H1 (cell line): ENCODE measurements at regions not wholly inside any gene's neighbourhood (a gene's known extent, or its start where the extent isn't known, plus 50 kb on each side); places are given as distances from the start of the nearest gene placed in this dataset.

Experiments used
- CTCF ChIA-PET: fragments of 300-600 bp; sonication (Branson Sonifier 250); formaldehyde crosslinking; loops from one replicate; lab custom pipeline; 2021; ENCODE audit not compliant: partially characterized antibody; lab: Charles Lee
- POLR2A ChIA-PET: fragments of 300-600 bp; sonication (Branson Sonifier 250); formaldehyde crosslinking; loops from one replicate; lab custom pipeline; 2021; ENCODE audit warnings: inconsistent platforms; ENCODE audit not compliant: partially characterized antibody; lab: Charles Lee
- DNase-seq, 2 experiments: peaks; one replicate each; pipeline versions ENCODE4 v3.0.0 to v3.0.0-alpha.2; 2010 to 2022; ENCODE audit warnings: low spot score in 2 of 2, low read depth in 1 of 2, mixed read lengths in 1 of 2
- FAIRE-seq: peaks from 2 replicates; lab custom pipeline; 2011; peaks lifted over from hg19 to GRCh38; lab: Jason Lieb, UNC
- H2AFZ ChIP-seq: 2 replicates; pipeline ENCODE4 v1.8.1; 2012; ENCODE audit warnings: low read length, inconsistent platforms
- H2AK5ac ChIP-seq: 2 replicates; pipeline ENCODE4 v1.6.1; 2013; ENCODE audit warnings: low read depth, low read length
- H2BK120ac ChIP-seq: replicated peaks from 2 replicates; pipeline ENCODE3; 2013; ENCODE audit warnings: low read depth, low read length, inconsistent platforms
- H2BK12ac ChIP-seq: 2 replicates; pipeline ENCODE4 v1.6.1; 2013; ENCODE audit warnings: low read depth, low read length
- H2BK15ac ChIP-seq: 2 replicates; pipeline ENCODE4 v1.6.1; 2013; ENCODE audit warnings: low read length
- H2BK20ac ChIP-seq: 2 replicates; pipeline ENCODE4 v1.6.1; 2013; ENCODE audit warnings: low read length
- H2BK5ac ChIP-seq: 2 replicates; pipeline ENCODE4 v1.6.1; 2013; ENCODE audit warnings: low read depth, low read length
- H3K14ac ChIP-seq: 2 replicates; pipeline ENCODE4 v1.6.1; 2013; ENCODE audit warnings: inconsistent platforms; ENCODE audit not compliant: insufficient read length
- H3K18ac ChIP-seq: 2 replicates; pipeline ENCODE4 v1.6.1; 2013; ENCODE audit warnings: low read length; ENCODE audit errors: extremely low read depth
- H3K23ac ChIP-seq: 2 replicates; pipeline ENCODE4 v1.6.1; 2013; ENCODE audit warnings: inconsistent platforms; ENCODE audit not compliant: insufficient read length
- H3K23me2 ChIP-seq: 2 replicates; pipeline ENCODE4 v1.6.1; 2013; ENCODE audit warnings: low read depth, low read length
- H3K27ac ChIP-seq: 2 replicates; pipeline ENCODE4 v1.6.1; 2011; ENCODE audit warnings: low read depth, low read length, inconsistent platforms
- H3K27me3 ChIP-seq, 4 experiments: replicated peaks in 1 of 4; 1 replicate in 1 of 4; 2 replicates in 3 of 4; pipeline versions ENCODE4 v1.6.1 to v1.8.1; 2011 to 2013; ENCODE audit warnings: low read length in 3 of 4, mild to moderate bottlenecking in 3 of 4, inconsistent platforms in 2 of 4, mixed read lengths in 2 of 4, moderate library complexity in 1 of 4; ENCODE audit not compliant: control insufficient read depth in 3 of 4, insufficient read depth in 3 of 4; ENCODE audit errors: extremely low read depth in 1 of 4
- H3K36me3 ChIP-seq, 4 experiments: 2 replicates each; pipeline versions ENCODE4 v1.6.1 to v1.8.1; 2011 to 2013; ENCODE audit warnings: mild to moderate bottlenecking in 4 of 4, low read length in 3 of 4, moderate library complexity in 2 of 4, control low read depth in 1 of 4, inconsistent platforms in 1 of 4; ENCODE audit not compliant: insufficient read depth in 4 of 4, control insufficient read depth in 2 of 4
- H3K4ac ChIP-seq: replicated peaks from 2 replicates; pipeline ENCODE3; 2013; ENCODE audit warnings: low read length, low read depth, mixed read lengths, inconsistent platforms; ENCODE audit not compliant: insufficient read length
- H3K4me1 ChIP-seq, 4 experiments: replicated peaks in 1 of 4; 1 replicate in 1 of 4; 2 replicates in 3 of 4; pipeline versions ENCODE4 v1.6.1 to v1.8.1; 2011 to 2013; ENCODE audit warnings: low read length in 3 of 4, inconsistent platforms in 2 of 4, mixed read lengths in 1 of 4; ENCODE audit not compliant: insufficient read depth in 4 of 4, control insufficient read depth in 3 of 4
- H3K4me2 ChIP-seq, 2 experiments: 2 replicates each; pipeline versions ENCODE4 v1.6.1 to v1.8.1; 2011 to 2013; ENCODE audit warnings: low read depth in 2 of 2, low read length in 2 of 2, control low read depth in 1 of 2, inconsistent platforms in 1 of 2, mild to moderate bottlenecking in 1 of 2; ENCODE audit not compliant: insufficient read depth in 1 of 2
- H3K4me3 ChIP-seq, 4 experiments: fragments of 200-600, 300-600 bp in 1 of 4; sonication (generic), shearing (Covaris generic), sonication (Bioruptor Twin) in 1 of 4; 2 replicates each; pipeline versions ENCODE4 v1.5.1 to v1.8.1; 2011 to 2016; ENCODE audit warnings: low read length in 4 of 4, low read depth in 3 of 4, control low read depth in 2 of 4, inconsistent platforms in 2 of 4, mild to moderate bottlenecking in 2 of 4, mixed read lengths in 1 of 4, moderate library complexity in 1 of 4; ENCODE audit not compliant: insufficient read depth in 2 of 4; ENCODE audit errors: extremely low read depth in 1 of 4
- H3K56ac ChIP-seq: replicated peaks from 2 replicates; pipeline ENCODE3; 2013; ENCODE audit warnings: low read depth, mild to moderate bottlenecking, mixed read lengths, low read length, inconsistent platforms; ENCODE audit not compliant: insufficient read length
- H3K79me1 ChIP-seq: 2 replicates; pipeline ENCODE4 v1.6.1; 2013; ENCODE audit warnings: low read depth, low read length, control low read depth
- H3K79me2 ChIP-seq, 2 experiments: 2 replicates each; pipeline versions ENCODE4 v1.6.1 to v1.8.1; 2012 to 2013; ENCODE audit warnings: low read length in 2 of 2, mild to moderate bottlenecking in 2 of 2, inconsistent platforms in 1 of 2; ENCODE audit not compliant: insufficient read depth in 2 of 2, control insufficient read depth in 1 of 2
- H3K9ac ChIP-seq, 4 experiments: replicated peaks in 1 of 4; 1 replicate in 1 of 4; 2 replicates in 3 of 4; pipeline versions ENCODE4 v1.6.1 to v1.8.1; 2011 to 2013; ENCODE audit warnings: low read depth in 3 of 4, low read length in 3 of 4, control low read depth in 2 of 4, mild to moderate bottlenecking in 2 of 4, moderate library complexity in 2 of 4, inconsistent platforms in 1 of 4; ENCODE audit errors: extremely low read depth in 1 of 4
- H3K9me3 ChIP-seq, 2 experiments: 2 replicates each; pipeline versions ENCODE4 v1.6.1 to v1.8.1; 2012 to 2013; ENCODE audit warnings: mild to moderate bottlenecking in 2 of 2, moderate library complexity in 2 of 2, control low read depth in 1 of 2, inconsistent platforms in 1 of 2, low read depth in 1 of 2, low read length in 1 of 2, mixed read lengths in 1 of 2; ENCODE audit not compliant: insufficient read depth in 2 of 2
- H4K20me1 ChIP-seq, 2 experiments: replicated peaks in 1 of 2; 2 replicates each; pipeline versions ENCODE3 to v1.8.1; 2011 to 2013; ENCODE audit warnings: inconsistent platforms in 2 of 2, low read length in 2 of 2, mild to moderate bottlenecking in 1 of 2; ENCODE audit not compliant: insufficient read depth in 2 of 2, control insufficient read depth in 1 of 2
- H4K5ac ChIP-seq: 2 replicates; pipeline ENCODE4 v1.6.1; 2013; ENCODE audit warnings: low read length, low read depth, mixed read lengths, inconsistent platforms; ENCODE audit not compliant: insufficient read length
- H4K8ac ChIP-seq: 2 replicates; pipeline ENCODE4 v1.8.0; 2013; ENCODE audit warnings: mild to moderate bottlenecking, moderate library complexity, low read length, inconsistent platforms; ENCODE audit not compliant: insufficient read depth; ENCODE audit errors: extremely low read depth
- H4K91ac ChIP-seq: replicated peaks from 2 replicates; pipeline ENCODE3; 2013; ENCODE audit warnings: low read length, mixed read lengths, inconsistent platforms; ENCODE audit not compliant: insufficient read length
- ASH2L ChIP-seq: fragments of 200-600, 300-600 bp; sonication (generic); IDR thresholded peaks from one replicate; pipeline ENCODE4 v1.7.1; 2017; ENCODE audit warnings: low read length
- BACH1 ChIP-seq: IDR thresholded peaks from 2 replicates; pipeline ENCODE4 v1.6.1; 2012; ENCODE audit warnings: low read length, improper control_type of control experiment
- GTF2F1 ChIP-seq: IDR thresholded peaks from 2 replicates; pipeline ENCODE4 v1.6.1; 2012; ENCODE audit warnings: low read depth, low read length, improper control_type of control experiment, borderline replicate concordance
- HDAC6 ChIP-seq: IDR thresholded peaks from one replicate; pipeline ENCODE4 v1.7.1; 2012; ENCODE audit warnings: low read depth, mild to moderate bottlenecking, inconsistent platforms, low read length, moderate library complexity
- KDM4A ChIP-seq: IDR thresholded peaks from one replicate; pipeline ENCODE4 v1.7.1; 2012; ENCODE audit warnings: low read depth, mild to moderate bottlenecking, moderate library complexity, low read length, inconsistent platforms; ENCODE audit not compliant: severe bottlenecking
- NANOG ChIP-seq: IDR thresholded peaks from 2 replicates; pipeline ENCODE4 v1.6.1; 2011; ENCODE audit warnings: low read length, low read depth, mild to moderate bottlenecking, inconsistent platforms; ENCODE audit not compliant: insufficient read depth, poor library complexity, severe bottlenecking
- SIN3A ChIP-seq, 2 experiments: IDR thresholded peaks in 1 of 2; conservative IDR thresholded peaks in 1 of 2; 2 replicates each; pipeline ENCODE4 v1.6.1; 2011 to 2012; ENCODE audit warnings: low read length in 2 of 2, improper control_type of control experiment in 1 of 2, low read depth in 1 of 2, mild to moderate bottlenecking in 1 of 2
- SP2 ChIP-seq: IDR thresholded peaks from 2 replicates; pipeline ENCODE4 v1.6.1; 2012; ENCODE audit warnings: mild to moderate bottlenecking, low read length, inconsistent platforms
- WGBS, 2 experiments: shearing (Covaris generic) in 1 of 2; methylation state at CpG; one replicate each; pipeline versions ENCODE4 v1.1.6 to v1.1.7; 2013 to 2015; ENCODE audit warnings: low lambda C conversion rate in 2 of 2, mixed read lengths in 2 of 2, inconsistent platforms in 1 of 2, low coverage in 1 of 2, missing lambda C conversion rate in 1 of 2; ENCODE audit not compliant: insufficient replicate concordance in 2 of 2, insufficient coverage in 1 of 2, insufficient read length in 1 of 2; ENCODE audit errors: extremely low coverage in 1 of 2, missing lambda C conversion rate in 1 of 2; 5-methylcytosine and 5-hydroxymethylcytosine counted together
- TF ChIP-seq, protein P1 (sequence below), 3 experiments: IDR thresholded peaks; 1 replicate in 2 of 3; 2 replicates in 1 of 3; pipeline versions ENCODE4 v1.5.1 to v1.6.1; 2011; ENCODE audit warnings: low read length in 3 of 3, mild to moderate bottlenecking in 3 of 3, inconsistent platforms in 2 of 3, low read depth in 1 of 3, moderate library complexity in 1 of 3; ENCODE audit not compliant: insufficient read depth in 1 of 3; ENCODE audit errors: control extremely low read depth in 1 of 3

- H3K9ac ChIP-seq: no peak overlapping the region
- ChIA-PET CTCF (interaction anchor here (1.0 to 3.2 kb wide), 4 partner anchors 8 to 294 kb away, joined by 3 to 15 read pairs (median 4); no protein-coding TSS in a partner anchor), POLR2A (no interaction called here)
- no peak for DNase-seq
- H3K56ac ChIP-seq: no peak overlapping the region
- no peak overlapping the region for H3K18ac ChIP-seq
- H3K27me3 ChIP-seq: no peaks in the 10 kb centered on the region
- no peaks in the 10 kb centered on the region for H4K20me1 ChIP-seq
- no peaks in the 10 kb centered on the region for H3K9me3 ChIP-seq
- H2BK12ac ChIP-seq: no peak overlapping the region
- WGBS, 2 experiments: 90% methylated on average over 5 of the region's 5 CpGs; no CpG with 5 or more reads in 1 of the 2 experiments
- H4K91ac ChIP-seq: no peak overlapping the region
- FAIRE-seq: no peak
- no peak overlapping the region for H2BK15ac ChIP-seq
- H2BK5ac ChIP-seq: no peak overlapping the region
- no peak overlapping the region for H2AFZ ChIP-seq
- H4K8ac ChIP-seq: no peak overlapping the region
- no peak overlapping the region for H3K27ac ChIP-seq
- no peak overlapping the region for H2BK120ac ChIP-seq
- no peaks in the 10 kb centered on the region for H3K36me3 ChIP-seq
- H3K4me2 ChIP-seq: no peak overlapping the region
- H3K14ac ChIP-seq: no peak overlapping the region
- no peaks in the 10 kb centered on the region for H3K79me1 ChIP-seq
- H3K4ac ChIP-seq: no peak overlapping the region
- no peak overlapping the region for H2BK20ac ChIP-seq
- no peaks in the 10 kb centered on the region for H3K4me1 ChIP-seq
- H3K23me2 ChIP-seq: no peaks in the 10 kb centered on the region
- H2AK5ac ChIP-seq: no peak overlapping the region
- H3K23ac ChIP-seq: no peak overlapping the region
- no peak overlapping the region for H3K4me3 ChIP-seq
- no peak overlapping the region for H4K5ac ChIP-seq
- no peaks in the 10 kb centered on the region for H3K79me2 ChIP-seq
- no peak for TF ChIP-seq HDAC6
- no peak for TF ChIP-seq BACH1
- TF ChIP-seq NANOG: no peak
- TF ChIP-seq, protein P1, sequence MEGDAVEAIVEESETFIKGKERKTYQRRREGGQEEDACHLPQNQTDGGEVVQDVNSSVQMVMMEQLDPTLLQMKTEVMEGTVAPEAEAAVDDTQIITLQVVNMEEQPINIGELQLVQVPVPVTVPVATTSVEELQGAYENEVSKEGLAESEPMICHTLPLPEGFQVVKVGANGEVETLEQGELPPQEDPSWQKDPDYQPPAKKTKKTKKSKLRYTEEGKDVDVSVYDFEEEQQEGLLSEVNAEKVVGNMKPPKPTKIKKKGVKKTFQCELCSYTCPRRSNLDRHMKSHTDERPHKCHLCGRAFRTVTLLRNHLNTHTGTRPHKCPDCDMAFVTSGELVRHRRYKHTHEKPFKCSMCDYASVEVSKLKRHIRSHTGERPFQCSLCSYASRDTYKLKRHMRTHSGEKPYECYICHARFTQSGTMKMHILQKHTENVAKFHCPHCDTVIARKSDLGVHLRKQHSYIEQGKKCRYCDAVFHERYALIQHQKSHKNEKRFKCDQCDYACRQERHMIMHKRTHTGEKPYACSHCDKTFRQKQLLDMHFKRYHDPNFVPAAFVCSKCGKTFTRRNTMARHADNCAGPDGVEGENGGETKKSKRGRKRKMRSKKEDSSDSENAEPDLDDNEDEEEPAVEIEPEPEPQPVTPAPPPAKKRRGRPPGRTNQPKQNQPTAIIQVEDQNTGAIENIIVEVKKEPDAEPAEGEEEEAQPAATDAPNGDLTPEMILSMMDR (IDR thresholded peaks at IDR 0.05; ENCODE audit: control extremely low read depth in 1 of 3, insufficient read depth in 1 of 3, low read depth in 1 of 3, low read length in 3 of 3): no peak
- TF ChIP-seq SP2: no peak
- TF ChIP-seq ASH2L: no peak
- TF ChIP-seq GTF2F1: no peak
- no peak for TF ChIP-seq SIN3A (conservative IDR thresholded peaks at IDR 0.05 in 1 of 2, IDR thresholded peaks at IDR 0.05 in 1 of 2; ENCODE audit: low read depth in 1 of 2, low read length in 2 of 2)
- no peak for TF ChIP-seq KDM4A
Measured at GRCh38 chr9:117936185-117937130, 232.3 kb downstream of the TLR4 start.
